GM12878 (cell line): ENCODE measurements at regions not wholly inside any gene's neighbourhood (a gene's known extent, or its start where the extent isn't known, plus 50 kb on each side); places are given as distances from the start of the nearest gene placed in this dataset.
A peak's percentile ranks its signal among the peaks of the same experiment; 100 is the strongest.

ENCODE experiments used
- ATAC-seq: fragments of 200-7000 bp; cut with Tn5 transposase; 3 replicates; pipeline ENCODE4 v1.9.1; 2020; ENCODE audit warnings: mild to moderate bottlenecking, moderate library complexity
- BruUV-seq: library from RNA; stranded (reverse); fragments of 400-500 nt; replicated peaks from 2 replicates; lab custom pipeline; 2021; lab: Mats Ljungman, UMichigan
- CTCF ChIA-PET: fragments of 300-600 bp; sonication (Branson Sonifier 250); formaldehyde crosslinking; extraction: SDS; loops from one replicate; lab custom pipeline; 2021; ENCODE audit warnings: inconsistent platforms; lab: Yijun Ruan, JAX
- POLR2A ChIA-PET: fragments of 350-600 bp; formaldehyde crosslinking; extraction: SDS; loops from one replicate; lab custom pipeline; 2021; ENCODE audit warnings: inconsistent platforms; lab: Charles Lee
- RAD21 ChIA-PET: fragments of 300-600 bp; sonication (Branson Sonifier 250); formaldehyde crosslinking; loops from one replicate; lab custom pipeline; 2023; ENCODE audit warnings: antibody characterized with exemption; ENCODE audit not compliant: unreplicated experiment; lab: Charles Lee
- SMC1A ChIA-PET: fragments of 300-600 bp; sonication (Branson Sonifier 250); formaldehyde crosslinking; loops from one replicate; lab custom pipeline; 2023; ENCODE audit not compliant: unreplicated experiment, uncharacterized antibody; lab: Charles Lee
- DNase-seq: peaks from one replicate; pipeline ENCODE4 v3.0.0-alpha.2; 2011; ENCODE audit warnings: low read depth, low spot score
- FAIRE-seq: peaks from 3 replicates; lab custom pipeline; 2011; peaks lifted over from hg19 to GRCh38; lab: Jason Lieb, UNC
- H2AFZ ChIP-seq: 2 replicates; pipeline ENCODE4 v1.6.0; 2011; ENCODE audit warnings: low read depth, low read length, control low read depth; ENCODE audit not compliant: control insufficient read depth
- H3K27ac ChIP-seq: 2 replicates; pipeline ENCODE4 v1.5.1; 2011; ENCODE audit warnings: control low read depth; ENCODE audit not compliant: control insufficient read depth, insufficient read depth
- H3K27me3 ChIP-seq, 2 experiments: replicated peaks in 1 of 2; 2 replicates each; pipeline versions ENCODE4 v1.6.0 to v1.6.1; 2011; ENCODE audit warnings: low read length in 1 of 2; ENCODE audit not compliant: control insufficient read depth in 2 of 2, insufficient read depth in 2 of 2
- H3K36me3 ChIP-seq, 2 experiments: 2 replicates each; pipeline ENCODE4 v1.5.1; 2011; ENCODE audit warnings: low read length in 1 of 2; ENCODE audit not compliant: control insufficient read depth in 2 of 2, insufficient read depth in 2 of 2
- H3K4me1 ChIP-seq: 2 replicates; pipeline ENCODE4 v1.6.1; 2011; ENCODE audit warnings: mild to moderate bottlenecking, low read length, moderate library complexity, mixed read lengths; ENCODE audit not compliant: control insufficient read depth, insufficient read depth
- H3K4me2 ChIP-seq: 2 replicates; pipeline ENCODE4 v1.6.0; 2011; ENCODE audit warnings: control low read depth; ENCODE audit not compliant: control insufficient read depth, insufficient read depth
- H3K4me3 ChIP-seq: fragments of 200-600 bp; sonication (generic); 2 replicates; pipeline ENCODE4 v1.5.1; 2016
- H3K79me2 ChIP-seq: 2 replicates; pipeline ENCODE4 v1.6.0; 2011; ENCODE audit warnings: low read length; ENCODE audit not compliant: control insufficient read depth, insufficient read depth
- H3K9ac ChIP-seq: 2 replicates; pipeline ENCODE4 v1.8.0; 2011; ENCODE audit warnings: low read length, control low read depth, mixed read lengths; ENCODE audit not compliant: control insufficient read depth, insufficient read depth
- H3K9me3 ChIP-seq: replicated peaks from 3 replicates; pipeline ENCODE4 v1.5.1; 2011; ENCODE audit warnings: mild to moderate bottlenecking, low read length; ENCODE audit not compliant: control insufficient read depth, insufficient read depth
- H4K20me1 ChIP-seq: 2 replicates; pipeline ENCODE4 v1.6.0; 2011; ENCODE audit not compliant: control insufficient read depth, insufficient read depth
- ASH2L ChIP-seq: fragments of 300-600, 200-600 bp; sonication (generic); IDR thresholded peaks from 2 replicates; pipeline ENCODE4 v1.6.1; 2017; ENCODE audit warnings: low read depth, mild to moderate bottlenecking, borderline replicate concordance
- CREM ChIP-seq: IDR thresholded peaks from 2 replicates; pipeline ENCODE4 v1.6.1; 2014; ENCODE audit warnings: antibody characterized with exemption, low read depth
- EGR1 ChIP-seq, 2 experiments: IDR thresholded peaks; 1 replicate in 1 of 2; 2 replicates in 1 of 2; pipeline ENCODE4 v1.6.1; 2011 to 2012; ENCODE audit warnings: low read depth in 2 of 2, low read length in 2 of 2, borderline replicate concordance in 1 of 2, mild to moderate bottlenecking in 1 of 2, moderate library complexity in 1 of 2
- FOXM1 ChIP-seq: IDR thresholded peaks from 2 replicates; pipeline ENCODE4 v1.6.1; 2012; ENCODE audit warnings: low read depth, mild to moderate bottlenecking, inconsistent platforms, low read length, moderate library complexity
- HDAC6 ChIP-seq: fragments of 200-600 bp; sonication (generic); IDR thresholded peaks from one replicate; pipeline ENCODE4 v1.8.0; 2017; ENCODE audit warnings: antibody characterized with exemption; ENCODE audit not compliant: unreplicated experiment
- KAT2A ChIP-seq: conservative IDR thresholded peaks from 2 replicates; pipeline ENCODE4 v1.6.1; 2011; ENCODE audit warnings: low read depth, low read length; ENCODE audit not compliant: control insufficient read depth
- MEF2A ChIP-seq: IDR thresholded peaks from 2 replicates; pipeline ENCODE4 v1.6.1; 2011; ENCODE audit warnings: low read depth, mild to moderate bottlenecking, low read length, moderate library complexity; ENCODE audit not compliant: insufficient read depth
- NBN ChIP-seq: fragments of 450-650 bp; IDR thresholded peaks from 2 replicates; pipeline ENCODE4 v1.6.1; 2016
- NFIC ChIP-seq: IDR thresholded peaks from 2 replicates; pipeline ENCODE4 v1.6.1; 2012; ENCODE audit warnings: low read depth, mild to moderate bottlenecking, inconsistent platforms, low read length, moderate library complexity
- TBL1XR1 ChIP-seq: IDR thresholded peaks from 2 replicates; pipeline ENCODE4 v1.6.1; 2012; ENCODE audit warnings: low read depth, low read length, improper control_type of control experiment
- WGBS: methylation state at CpG from one replicate; pipeline ENCODE4 v1.1.6; 2016; ENCODE audit warnings: low lambda C conversion rate; ENCODE audit not compliant: insufficient replicate concordance, insufficient coverage; ENCODE audit errors: missing lambda C conversion rate; 5-methylcytosine and 5-hydroxymethylcytosine counted together
- in situ Hi-C: fragments of 300-500 bp; cut with MboI; formaldehyde crosslinking; loops from 9 replicates; pipeline ENCODE4 v1.14.3; 2018; ENCODE audit warnings: mixed read lengths
- intact Hi-C: fragments of 100-400 bp; cut with micrococcal nuclease; formaldehyde crosslinking; loops from one replicate; pipeline ENCODE4 v1.14.2; 2022; ENCODE audit not compliant: unreplicated experiment
- TF ChIP-seq, protein P1 (sequence below): IDR thresholded peaks from 2 replicates; pipeline ENCODE4 v1.6.1; 2011; ENCODE audit warnings: borderline replicate concordance, low read depth, mild to moderate bottlenecking, moderate library complexity, mixed read lengths, low read length; ENCODE audit not compliant: insufficient read depth; ENCODE audit errors: extremely low read length
- TF ChIP-seq, protein P2 (sequence below): fragments of 450-650 bp; IDR thresholded peaks from 2 replicates; pipeline ENCODE4 v1.6.1; 2017; ENCODE audit warnings: mild to moderate bottlenecking, moderate library complexity
- TF ChIP-seq, protein P3 (sequence below): IDR thresholded peaks from 2 replicates; pipeline ENCODE4 v1.6.1; 2011; ENCODE audit warnings: borderline replicate concordance, low read depth, mild to moderate bottlenecking, moderate library complexity, low read length; ENCODE audit not compliant: insufficient read depth, poor library complexity, severe bottlenecking

DNA sequence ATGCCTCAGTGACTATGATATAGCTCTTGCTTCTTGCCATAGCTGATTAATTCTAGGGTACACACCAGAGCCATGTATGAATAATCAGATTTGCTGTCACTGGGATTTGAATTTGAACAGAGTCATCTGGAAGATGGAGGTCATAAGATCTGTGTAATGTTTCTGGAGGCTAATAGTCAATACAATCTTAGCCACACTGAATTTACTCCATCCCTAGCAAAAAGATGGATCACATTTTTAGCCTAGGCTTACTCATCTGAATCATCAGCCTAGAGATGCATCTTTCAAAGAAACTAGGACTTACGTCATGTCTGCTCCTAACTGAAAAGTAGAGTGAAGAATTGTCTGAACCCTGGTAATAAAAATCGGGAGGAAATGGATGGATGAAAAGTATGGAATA, 142.3 kb upstream of the ZNF804B start (continued):
- no peak for TF ChIP-seq TBL1XR1
- no peak for TF ChIP-seq FOXM1
- TF ChIP-seq ASH2L = no peak
- TF ChIP-seq MEF2A = no peak
- no peak for TF ChIP-seq KAT2A
- TF ChIP-seq, protein P1, sequence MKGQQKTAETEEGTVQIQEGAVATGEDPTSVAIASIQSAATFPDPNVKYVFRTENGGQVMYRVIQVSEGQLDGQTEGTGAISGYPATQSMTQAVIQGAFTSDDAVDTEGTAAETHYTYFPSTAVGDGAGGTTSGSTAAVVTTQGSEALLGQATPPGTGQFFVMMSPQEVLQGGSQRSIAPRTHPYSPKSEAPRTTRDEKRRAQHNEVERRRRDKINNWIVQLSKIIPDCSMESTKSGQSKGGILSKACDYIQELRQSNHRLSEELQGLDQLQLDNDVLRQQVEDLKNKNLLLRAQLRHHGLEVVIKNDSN = no peak
- TF ChIP-seq, all 136 proteins: peak for 0

DNA sequence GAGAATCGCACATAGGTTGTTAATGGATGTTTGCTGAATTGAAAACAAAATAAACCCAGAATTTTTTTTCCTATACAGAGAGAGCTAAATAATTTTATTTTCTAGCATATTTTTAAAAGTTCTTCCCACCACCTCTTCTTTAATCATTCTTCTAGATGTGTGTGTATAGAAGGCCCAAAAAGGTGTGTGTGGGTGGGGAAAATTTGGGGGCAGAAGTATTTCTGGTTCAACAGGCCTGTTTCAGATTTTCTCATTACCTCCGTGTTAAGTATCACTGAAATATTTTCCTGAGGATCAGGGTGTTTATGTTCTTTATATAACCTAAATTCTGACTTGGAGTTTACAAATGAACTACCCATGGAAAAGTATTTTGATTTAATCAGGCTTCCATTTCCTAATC, 144.2 kb upstream of the ZNF804B start:
- POLR2A ChIA-PET = no interaction called here
- no TSS peak for BruUV-seq
- WGBS = 32% methylated on average over 2 of the region's 2 CpGs
- Histone ChIP-seq H3K9ac (no peak overlapping the region), H3K9me3 (no peaks in the 10 kb centered on the region; the same call in 2 of the 3 replicates), H3K4me1 (no peaks in the 10 kb centered on the region), H3K79me2 (no peaks in the 10 kb centered on the region), H3K27me3 (no peaks in the 10 kb centered on the region), H3K36me3 (no peaks in the 10 kb centered on the region), H3K4me3 (no peak overlapping the region), H4K20me1 (no peaks in the 10 kb centered on the region), H3K27ac (no peak overlapping the region), H3K4me2 (no peak overlapping the region), H2AFZ (no peak overlapping the region)
- TF ChIP-seq, protein P2, sequence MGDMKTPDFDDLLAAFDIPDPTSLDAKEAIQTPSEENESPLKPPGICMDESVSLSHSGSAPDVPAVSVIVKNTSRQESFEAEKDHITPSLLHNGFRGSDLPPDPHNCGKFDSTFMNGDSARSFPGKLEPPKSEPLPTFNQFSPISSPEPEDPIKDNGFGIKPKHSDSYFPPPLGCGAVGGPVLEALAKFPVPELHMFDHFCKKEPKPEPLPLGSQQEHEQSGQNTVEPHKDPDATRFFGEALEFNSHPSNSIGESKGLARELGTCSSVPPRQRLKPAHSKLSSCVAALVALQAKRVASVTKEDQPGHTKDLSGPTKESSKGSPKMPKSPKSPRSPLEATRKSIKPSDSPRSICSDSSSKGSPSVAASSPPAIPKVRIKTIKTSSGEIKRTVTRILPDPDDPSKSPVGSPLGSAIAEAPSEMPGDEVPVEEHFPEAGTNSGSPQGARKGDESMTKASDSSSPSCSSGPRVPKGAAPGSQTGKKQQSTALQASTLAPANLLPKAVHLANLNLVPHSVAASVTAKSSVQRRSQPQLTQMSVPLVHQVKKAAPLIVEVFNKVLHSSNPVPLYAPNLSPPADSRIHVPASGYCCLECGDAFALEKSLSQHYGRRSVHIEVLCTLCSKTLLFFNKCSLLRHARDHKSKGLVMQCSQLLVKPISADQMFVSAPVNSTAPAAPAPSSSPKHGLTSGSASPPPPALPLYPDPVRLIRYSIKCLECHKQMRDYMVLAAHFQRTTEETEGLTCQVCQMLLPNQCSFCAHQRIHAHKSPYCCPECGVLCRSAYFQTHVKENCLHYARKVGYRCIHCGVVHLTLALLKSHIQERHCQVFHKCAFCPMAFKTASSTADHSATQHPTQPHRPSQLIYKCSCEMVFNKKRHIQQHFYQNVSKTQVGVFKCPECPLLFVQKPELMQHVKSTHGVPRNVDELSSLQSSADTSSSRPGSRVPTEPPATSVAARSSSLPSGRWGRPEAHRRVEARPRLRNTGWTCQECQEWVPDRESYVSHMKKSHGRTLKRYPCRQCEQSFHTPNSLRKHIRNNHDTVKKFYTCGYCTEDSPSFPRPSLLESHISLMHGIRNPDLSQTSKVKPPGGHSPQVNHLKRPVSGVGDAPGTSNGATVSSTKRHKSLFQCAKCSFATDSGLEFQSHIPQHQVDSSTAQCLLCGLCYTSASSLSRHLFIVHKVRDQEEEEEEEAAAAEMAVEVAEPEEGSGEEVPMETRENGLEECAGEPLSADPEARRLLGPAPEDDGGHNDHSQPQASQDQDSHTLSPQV = no peak
- TF ChIP-seq HDAC6 = no peak
- TF ChIP-seq NFIC = 0 out of 2 replicates have a peak, but pooled peaks have one; percentile 26
- TF ChIP-seq NBN = no peak
- TF ChIP-seq EGR1 (IDR thresholded peaks at IDR 0.05; ENCODE audit: borderline replicate concordance in 1 of 2, low read depth in 2 of 2, low read length in 2 of 2) = peak in 1 of 2 experiments; percentile 61; a peak in 1 of 3 replicates
- TF ChIP-seq, protein P3, sequence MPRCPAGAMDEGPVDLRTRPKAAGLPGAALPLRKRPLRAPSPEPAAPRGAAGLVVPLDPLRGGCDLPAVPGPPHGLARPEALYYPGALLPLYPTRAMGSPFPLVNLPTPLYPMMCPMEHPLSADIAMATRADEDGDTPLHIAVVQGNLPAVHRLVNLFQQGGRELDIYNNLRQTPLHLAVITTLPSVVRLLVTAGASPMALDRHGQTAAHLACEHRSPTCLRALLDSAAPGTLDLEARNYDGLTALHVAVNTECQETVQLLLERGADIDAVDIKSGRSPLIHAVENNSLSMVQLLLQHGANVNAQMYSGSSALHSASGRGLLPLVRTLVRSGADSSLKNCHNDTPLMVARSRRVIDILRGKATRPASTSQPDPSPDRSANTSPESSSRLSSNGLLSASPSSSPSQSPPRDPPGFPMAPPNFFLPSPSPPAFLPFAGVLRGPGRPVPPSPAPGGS = peak; percentile 60
- peak; percentile 12; the same call in 1 of the 2 replicates for TF ChIP-seq CREM
- DNase-seq (no peak), ATAC-seq (no peak), FAIRE-seq (no peak)
- in situ Hi-C loops = no loop called here
- CTCF ChIA-PET = interaction anchor here (1.3 kb wide), 1 partner anchor 8 kb away, joined by 4 read pairs; no protein-coding TSS in a partner anchor
- RAD21 ChIA-PET = no interaction called here
- intact Hi-C loops = no loop called here
- SMC1A ChIA-PET = interaction anchor here (0.9 to 1.3 kb wide), 6 partner anchors 12 to 219 kb away, joined by 3 to 6 read pairs (median 4); no protein-coding TSS in a partner anchor
